HG02938 (cell line): ENCODE measurements at regions not wholly inside any gene's neighbourhood (a gene's known extent, or its start where the extent isn't known, plus 50 kb on each side); places are given as distances from the start of the nearest gene placed in this dataset.

Experiments
- ATAC-seq: cut with Tn5 transposase; IDR thresholded peaks from one replicate; pipeline ENCODE4 v1.9.1; 2021; ENCODE audit warnings: mild to moderate bottlenecking, moderate library complexity; ENCODE audit not compliant: unreplicated experiment

DNA sequence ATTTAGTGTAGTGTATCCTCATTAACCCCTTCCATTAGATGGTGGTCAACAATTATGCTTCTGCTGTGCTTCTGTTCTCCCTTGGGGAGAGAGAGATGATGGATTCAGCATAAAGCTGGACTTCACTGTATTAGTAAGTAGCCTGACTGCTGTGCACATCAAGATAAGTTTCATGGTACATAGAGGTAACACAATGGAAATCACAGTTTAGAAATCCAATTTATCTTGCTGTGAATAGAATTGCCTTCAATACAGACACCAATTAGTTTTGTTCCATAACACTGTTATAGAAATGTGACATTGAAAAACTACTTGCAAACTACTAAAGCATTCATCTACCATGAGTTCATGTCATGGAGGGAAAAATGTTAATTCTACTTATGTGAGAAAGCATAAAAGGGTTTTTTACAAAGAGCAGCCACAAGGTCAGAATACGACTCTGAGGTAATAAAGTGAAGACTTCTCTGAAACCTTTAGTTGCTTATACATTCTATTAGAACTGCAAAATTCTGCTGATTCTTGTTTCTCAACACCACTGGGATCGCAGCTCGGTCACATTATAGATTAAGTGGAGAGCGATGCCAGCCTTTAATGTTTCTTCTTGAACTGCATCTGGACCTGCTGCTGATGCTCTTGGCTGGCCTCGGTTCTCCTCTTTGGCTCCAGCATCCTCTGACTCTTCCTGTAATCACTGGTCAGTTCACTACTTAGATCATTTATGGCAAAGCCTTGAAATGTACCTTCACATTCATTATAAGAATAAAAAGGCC, 190.8 kb downstream of the ATP23 start:
- no peak for ATAC-seq

DNA sequence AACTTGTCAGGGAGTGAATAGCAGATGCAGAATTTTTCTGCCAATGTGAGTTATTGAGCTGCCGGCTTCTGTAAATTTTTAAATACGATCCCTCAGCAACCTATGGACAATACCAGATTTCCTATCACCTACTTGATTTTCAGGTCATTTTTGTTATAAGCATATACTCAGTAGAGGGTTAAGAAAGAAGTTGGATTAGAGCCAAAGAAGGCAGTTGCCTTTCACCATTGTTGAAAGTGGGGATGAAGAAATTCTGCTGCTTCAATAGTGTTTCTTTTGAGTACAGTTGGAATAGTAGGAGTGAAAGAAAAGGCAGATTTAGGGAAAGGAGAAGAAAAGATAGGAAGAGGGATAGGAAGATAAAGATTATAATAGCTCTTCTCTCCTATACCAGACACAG, 197.1 kb downstream of the ATP23 start:
- ATAC-seq, result no peak

DNA sequence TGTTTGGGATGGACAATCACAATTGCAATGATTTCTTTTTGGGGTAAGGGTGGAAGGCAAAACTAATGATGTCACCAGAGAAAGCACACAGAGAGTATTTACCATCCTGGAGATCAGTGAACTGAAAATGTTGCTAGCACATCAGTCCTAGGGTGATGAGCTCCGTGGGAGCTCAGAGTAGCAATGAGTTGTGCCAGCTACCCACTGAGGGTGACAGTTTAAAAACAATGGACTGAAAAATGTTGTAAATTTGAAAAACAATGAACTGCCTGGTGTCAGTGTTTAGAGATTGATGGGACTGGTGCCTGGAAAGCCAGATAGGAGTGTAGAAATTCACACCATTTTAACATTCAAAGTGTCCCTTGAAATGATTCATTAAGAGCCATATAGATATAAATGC, 198.5 kb downstream of the ATP23 start:
- no peak for ATAC-seq

DNA sequence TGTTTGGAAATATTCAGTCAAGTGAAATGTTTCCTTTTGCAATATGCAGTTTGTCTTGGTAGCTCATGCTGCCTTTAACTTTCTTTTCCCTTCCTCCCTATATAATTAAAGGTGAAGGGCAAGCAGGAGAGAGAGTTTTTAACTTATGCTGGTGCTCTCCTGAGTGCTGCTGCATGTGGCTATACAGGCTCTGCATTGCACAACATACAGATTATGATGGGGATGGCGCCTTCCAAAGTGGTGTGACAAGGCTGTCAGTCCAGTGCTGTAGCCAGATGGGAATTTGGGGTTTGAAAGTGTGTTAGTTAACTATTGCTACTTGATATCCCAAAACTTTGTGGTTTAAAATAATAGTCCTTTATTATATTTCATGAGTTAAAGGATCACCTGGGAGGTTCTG, 199.0 kb downstream of the ATP23 start:
- ATAC-seq, result no peak

DNA sequence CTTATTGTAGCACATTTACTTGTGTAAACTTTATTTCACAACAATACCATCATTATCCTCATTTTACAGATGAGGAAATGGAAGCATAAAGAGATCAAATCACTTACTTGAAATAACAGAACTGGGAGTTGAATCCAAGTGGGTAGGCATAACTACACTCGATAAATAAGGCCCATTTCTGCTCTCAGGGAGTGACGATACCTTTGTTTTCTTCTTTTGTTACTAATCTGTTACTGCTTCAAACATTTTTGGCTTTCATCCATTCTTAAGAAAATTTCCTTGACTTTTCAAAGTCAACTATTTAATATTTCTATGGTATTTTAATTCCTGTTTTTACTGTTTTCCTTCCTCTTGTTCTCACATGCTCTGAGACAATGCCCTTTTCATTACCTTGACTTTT, 201.6 kb downstream of the ATP23 start:
- ATAC-seq, result no peak

DNA sequence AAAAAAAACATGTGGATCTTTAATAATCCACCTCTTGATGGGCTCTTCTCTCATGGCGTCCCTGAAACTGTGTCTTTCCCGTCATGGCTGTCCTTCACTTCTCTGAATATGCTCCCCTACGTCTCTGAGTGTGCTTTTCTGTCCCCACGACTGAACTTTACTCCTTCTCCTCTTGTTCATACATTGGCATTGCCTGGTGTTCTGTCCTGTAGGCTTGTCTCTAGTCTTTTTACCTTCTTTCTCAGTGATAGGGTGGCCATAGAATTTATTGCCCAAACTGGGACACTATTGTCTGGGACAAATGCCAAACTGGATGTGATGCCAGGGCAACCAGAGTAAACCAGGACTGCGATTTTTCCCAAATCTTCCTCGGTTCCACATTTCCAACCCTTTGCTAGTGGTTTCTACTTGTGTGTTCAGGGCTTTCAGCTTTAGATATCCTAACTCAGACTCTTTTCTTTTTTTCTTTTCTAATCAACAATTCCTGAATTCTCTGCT, 202.2 kb downstream of the ATP23 start:
- no peak for ATAC-seq

DNA sequence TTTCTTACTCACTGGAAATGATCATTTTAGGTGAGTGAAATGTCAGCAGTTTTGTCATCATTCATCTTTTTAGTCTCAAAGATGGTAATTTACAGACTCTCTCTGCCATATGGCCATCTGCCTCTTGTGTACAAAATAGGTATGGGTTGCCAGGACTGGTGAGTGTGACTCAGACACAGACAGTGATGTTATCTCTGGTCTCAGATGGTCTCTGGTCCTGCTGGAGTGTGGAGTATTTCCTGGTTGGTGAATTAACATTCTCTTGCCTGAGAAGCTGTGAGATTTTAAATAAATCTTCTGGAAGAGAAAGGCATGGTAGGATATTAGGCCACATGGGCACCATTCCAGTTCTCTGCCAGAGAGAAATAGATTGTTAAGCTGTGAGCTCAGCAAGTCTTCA, 207.0 kb downstream of the ATP23 start:
- no peak for ATAC-seq

DNA sequence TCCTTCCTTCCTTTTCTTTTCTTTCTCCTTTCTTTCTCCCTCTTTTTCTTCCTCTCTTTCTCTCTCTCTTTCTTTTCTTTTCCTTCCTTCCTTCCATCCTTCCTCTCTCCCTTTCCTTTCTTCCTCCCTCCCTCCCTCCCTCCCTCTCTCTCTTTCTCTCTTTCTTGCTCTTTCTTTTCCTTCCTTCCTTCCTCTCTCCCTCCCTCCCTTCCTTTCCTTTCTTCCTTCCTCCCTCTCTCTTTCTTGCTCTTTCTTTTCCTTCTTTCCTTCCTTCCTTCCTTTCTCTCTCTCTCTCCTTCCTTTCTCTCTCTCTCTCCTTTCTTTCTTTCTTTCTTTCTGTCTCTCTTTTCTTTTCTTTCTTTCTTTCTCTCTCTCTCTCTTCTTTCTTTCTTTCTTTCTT, 207.6 kb downstream of the ATP23 start:
- ATAC-seq, result no peak

DNA sequence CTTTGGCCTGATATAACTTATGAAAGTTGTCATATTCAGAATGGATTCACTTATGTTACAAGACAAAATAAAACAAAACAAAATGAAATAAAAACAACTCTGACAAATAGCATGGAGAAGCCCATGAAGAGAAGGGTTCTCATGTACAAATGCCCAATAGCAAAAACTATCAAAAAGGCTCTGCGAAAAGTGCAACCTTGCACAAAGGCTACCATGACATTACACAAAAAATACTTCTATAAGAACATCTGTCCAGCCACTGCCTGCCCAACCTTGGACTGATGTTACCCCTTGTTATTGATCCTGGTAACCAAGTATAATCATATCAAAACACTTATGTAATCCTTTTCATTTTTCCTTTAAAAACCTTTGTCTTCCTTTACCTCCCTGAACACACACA, 213.0 kb downstream of the ATP23 start:
- ATAC-seq, result no peak

DNA sequence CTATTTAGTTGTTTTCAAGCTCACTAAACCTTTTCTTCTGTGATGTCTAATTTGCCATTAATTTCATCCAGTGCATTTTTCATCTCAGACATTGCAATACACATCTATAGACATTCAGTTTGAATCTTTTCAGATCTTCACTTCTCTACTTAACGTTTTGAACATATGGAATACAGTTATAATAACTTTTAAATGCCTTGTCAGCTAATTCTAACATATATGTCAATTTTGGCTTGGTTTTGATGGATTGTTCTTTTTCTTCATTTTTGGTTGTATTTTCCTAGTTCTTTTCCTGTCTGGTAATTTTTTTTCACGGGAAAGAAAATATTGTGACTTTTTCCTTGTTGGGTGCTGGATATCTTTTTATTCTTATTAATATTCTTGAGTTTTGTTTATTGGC, 215.3 kb downstream of the ATP23 start:
- ATAC-seq, result no peak

DNA sequence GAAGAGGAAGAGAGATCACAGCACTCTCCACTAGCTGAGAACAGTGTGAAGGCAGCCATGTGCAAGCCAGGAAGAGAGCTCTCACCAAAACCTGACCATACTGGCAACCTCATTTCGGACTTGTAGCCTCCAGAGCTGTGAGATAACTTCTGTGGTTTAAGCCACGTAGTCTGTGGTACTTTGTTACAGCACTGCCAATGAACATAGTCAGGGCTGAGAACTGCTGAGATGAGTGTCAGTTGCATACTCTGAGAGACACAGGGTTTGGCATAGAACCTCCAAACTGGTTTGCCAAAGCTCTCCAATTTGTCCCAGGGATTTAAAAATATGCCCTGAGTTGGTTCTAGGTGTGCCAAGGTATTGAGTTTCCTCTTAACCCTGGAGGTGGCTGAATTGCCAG, 218.6 kb downstream of the ATP23 start:
- no peak for ATAC-seq

DNA sequence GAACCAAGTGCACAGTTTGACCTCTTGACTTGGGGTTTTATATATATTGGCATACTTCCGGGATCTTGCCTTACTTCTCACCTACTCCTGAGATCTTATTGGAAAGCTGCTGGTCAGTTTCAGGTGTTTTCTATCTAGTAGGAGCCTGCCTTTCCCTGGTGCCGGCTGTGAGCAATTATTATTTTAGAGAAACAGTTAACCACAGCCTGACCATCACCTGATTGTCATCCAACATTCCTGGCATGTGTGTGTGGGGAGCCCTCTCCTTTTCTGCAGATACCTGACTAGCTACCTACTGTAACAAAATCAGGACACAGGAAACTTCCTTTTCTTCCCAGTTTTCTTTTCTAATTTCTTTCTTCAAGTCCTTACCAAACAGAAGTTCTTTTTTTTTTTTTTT, 220.4 kb downstream of the ATP23 start:
- no peak for ATAC-seq

DNA sequence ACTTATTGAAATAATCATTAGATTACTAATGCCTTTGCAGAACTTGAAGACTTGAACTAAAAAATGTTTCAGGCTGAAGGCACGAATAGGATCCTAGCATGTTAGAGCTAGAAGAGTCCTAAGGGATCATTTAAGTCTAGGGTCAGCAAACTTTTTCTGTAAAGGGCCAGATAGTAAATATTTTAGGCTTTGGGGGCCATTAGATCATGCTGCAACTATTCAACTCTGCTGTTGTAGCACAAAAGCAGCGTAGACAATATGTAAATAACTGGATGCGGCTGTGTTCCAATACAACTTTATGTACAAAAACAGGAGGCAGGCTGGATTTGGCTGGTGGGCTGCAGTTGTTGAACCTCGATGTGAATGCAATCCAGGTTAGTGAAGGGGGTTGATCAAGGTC, 221.7 kb downstream of the ATP23 start:
- no peak for ATAC-seq

DNA sequence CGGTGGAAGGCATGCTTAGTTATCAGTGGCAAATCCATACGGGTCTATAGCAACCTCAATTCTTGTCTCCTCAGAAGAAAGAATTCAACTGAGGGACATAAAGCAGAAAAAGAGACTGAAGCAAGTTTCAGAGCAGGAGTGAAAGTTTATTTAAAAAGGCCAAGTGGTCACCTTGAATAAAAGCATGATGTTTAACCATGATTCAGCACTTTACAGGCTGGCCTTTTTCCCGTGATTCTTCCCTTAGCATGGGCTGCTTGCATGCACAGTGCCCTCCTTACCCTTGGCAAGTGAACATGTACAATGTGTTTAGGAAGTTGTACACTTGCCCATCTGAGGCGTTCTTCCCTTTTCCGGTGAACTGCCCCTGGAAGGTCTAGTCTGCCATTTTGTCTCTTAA, 225.3 kb downstream of the ATP23 start:
- no peak for ATAC-seq

DNA sequence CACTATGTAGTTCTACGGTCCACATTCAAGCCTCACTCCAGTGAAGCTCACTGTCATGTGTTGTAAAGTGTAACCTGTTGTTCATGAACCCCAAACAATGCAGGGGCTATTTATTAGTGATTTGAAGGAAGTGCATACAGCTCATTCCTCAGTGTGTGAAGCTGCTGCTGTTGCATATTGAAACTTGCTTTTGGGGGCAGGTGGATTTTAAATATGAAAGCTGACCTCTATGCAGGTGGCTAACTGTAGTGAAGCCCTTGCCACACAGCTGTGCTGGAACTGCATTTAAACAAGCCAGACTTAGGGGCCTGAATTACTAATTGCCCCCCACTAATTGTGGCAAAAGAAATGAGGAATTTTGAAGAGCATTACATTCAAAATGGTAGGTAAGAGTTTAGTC, 226.3 kb downstream of the ATP23 start:
- no peak for ATAC-seq

DNA sequence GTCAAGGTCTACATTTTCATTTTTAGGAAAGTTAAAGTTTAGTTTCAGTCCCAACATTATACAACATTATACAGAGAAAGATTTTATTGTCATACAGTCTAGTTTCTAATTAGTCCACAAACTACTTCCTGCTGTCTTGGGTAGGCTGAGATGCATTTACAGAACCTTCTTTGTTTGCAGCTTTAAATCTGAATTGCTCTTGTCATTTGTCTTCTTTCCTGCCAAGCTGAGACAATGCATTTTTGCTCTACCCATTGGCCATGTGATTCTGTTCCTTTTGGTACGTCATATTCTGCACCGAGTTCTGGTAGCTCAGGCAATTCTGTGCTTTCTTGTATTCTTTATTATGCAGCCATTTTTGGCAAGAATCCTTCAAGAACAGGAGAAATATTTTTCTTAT, 228.5 kb downstream of the ATP23 start:
- ATAC-seq, result no peak

DNA sequence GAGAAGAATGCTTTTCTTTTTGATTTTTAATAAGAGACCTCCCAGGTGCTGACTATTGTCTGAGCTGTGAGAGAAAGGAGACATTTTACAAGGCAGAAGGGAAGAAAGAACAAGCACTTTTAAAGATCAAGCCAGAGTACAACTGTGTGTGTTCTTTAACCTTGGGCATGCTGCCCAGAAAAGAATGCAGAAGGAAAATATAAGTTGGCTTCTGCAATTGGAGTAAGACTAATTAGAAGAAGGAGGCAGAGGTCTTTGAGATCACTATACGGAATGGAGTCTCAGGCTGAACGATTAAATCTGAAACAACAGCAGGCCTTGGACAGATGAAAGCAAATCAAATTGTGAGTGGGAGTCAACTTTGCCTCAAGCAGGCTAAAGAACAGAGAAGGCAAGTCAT, 230.5 kb downstream of the ATP23 start:
- no peak for ATAC-seq

DNA sequence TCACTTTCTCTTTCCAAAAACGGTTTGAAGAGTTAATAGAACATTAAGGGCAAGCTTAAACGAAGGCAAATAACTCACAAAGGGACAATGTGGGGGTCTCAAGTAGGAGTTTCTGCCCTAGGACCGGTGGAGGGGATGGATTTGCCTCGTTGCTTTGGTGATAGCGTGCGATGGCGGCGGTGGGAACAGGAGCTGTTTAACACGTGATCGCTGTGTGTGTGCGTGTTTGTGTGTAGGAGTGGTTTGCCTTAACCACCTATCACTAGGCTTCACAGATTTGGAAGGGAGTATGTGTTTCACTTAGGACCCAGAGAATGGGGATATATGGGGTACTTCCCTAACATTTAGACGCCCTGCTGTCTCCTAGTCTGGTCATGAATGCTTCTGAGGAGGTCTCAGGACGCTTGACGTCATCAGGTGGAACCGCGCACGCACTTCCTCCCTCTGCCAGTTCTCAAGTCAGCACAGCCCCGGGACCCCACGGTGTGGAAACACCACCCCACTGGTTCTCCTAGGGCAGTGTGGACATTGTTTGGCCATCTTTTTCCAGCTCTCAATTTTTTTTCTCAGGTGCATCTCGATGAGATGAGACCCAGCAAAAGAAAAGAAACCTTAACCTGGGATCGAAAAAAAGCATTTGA, 231.2 kb downstream of the ATP23 start:
- ATAC-seq, result no peak

DNA sequence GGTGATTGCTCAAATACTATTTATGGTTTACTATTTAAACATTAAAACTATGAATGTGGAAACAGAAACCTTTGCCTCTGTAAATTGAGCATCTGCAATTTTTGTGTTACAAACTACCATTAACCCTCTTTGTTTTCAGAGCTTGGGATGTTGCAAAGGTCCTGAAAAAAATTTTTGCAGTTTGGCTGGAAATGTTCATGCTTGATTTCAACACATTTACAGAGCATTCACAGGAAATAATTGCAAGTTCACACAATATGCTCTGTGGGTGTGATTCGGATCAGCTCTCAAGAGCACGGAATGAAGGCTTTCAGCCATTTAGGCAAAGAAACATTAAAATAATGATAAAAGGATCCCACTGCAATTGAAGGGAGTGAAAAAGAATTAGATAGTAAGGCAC, 232.9 kb downstream of the ATP23 start:
- no peak for ATAC-seq

DNA sequence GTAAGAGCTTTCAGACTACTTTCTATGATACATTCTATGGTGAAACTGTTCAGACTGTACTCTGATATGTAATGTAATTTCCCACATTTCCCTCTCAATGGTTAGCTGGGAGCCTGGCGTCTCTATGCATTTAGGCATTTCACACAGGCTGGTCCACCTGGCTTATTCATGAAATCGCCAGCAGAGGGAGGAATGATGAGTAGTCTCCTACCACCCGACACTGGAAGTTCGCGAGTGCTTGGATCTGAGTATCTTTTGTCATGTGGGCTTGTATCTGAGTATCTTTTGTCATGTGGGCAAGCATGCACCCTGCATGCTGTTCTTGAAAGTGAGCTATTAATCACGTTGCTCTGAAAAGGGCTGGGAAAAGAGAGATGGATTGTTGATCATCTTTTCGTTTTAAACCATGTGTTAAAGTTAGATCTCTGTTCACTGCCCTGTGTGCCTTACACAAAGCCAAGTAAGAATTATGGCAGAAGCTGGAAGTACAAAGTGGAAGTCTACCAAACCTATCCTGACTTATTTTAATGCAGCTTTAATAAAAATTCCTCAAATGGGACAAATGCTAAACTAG, 235.0 kb downstream of the ATP23 start:
- no peak for ATAC-seq

DNA sequence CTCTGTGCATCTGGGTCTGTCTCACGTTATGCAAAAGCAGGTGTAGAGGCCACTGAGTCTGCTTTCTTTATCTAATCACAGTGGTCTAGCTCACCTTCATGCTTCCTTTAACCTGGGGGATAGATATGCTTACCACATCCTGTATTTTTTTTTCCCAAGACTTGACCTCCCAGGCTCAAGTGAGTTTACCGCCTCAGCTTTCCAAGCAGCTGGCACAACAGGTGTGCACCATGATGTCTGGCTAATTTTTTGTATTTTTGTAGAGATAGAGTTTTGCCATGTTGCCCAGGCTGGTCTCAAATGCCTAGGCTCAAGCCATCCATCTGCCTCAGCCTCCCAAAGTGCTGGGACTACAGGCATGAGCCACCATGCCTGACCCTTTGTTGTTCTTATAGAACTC, 236.0 kb downstream of the ATP23 start:
- ATAC-seq, result no peak

DNA sequence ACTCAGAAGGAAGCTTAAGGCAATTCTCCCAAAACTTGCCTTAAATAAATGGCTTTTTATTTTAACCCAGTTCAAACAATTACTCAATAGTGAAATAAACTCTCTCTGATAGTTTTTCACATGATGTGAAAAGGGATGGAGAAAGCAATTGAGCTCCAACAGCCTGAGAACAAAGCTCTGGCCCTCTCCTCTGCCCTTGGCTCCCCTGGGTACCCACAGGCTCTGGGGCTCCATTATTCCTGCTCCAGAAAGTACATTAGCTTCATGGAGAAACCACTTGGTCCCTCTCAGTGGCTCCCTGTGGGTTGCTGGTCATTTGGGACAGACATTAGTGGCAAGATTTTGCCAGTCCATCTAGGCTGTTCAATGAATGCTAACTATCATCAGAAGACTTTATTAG, 242.8 kb downstream of the ATP23 start:
- no peak for ATAC-seq
